ENCODE measurements at regions not wholly inside any gene's neighbourhood (a gene's known extent, or its start where the extent isn't known, plus 50 kb on each side); places are given as distances from the start of the nearest gene placed in this dataset.
"Not testable (repeated sequence)": the region's sequence is repeated elsewhere in the genome, so short reads cannot be mapped to it uniquely, and the experiment has no call there.

DNA sequence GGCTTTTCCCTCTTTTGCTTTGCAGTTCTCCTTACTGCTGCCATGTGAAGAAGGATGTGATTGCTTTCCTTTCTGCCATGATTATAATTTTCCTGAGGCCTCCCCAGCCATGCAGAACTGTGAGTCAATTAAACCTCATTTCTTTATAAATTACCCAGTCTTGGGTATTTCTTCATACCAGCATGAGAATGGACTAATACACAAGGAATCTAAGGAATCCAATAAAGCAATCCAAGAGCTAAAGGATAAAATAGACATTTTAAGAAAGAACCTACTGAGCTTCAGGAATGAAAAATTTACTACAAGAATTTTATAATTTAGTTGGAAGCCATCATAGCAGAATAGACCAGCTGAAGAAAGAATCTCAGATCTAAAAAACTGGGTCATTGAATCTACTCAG is 808.3 kb downstream of the SLITRK1 start:
- TF ChIP-seq EZH2 (IDR thresholded peaks at IDR 0.05); POLR2AphosphoS5 (IDR thresholded peaks at IDR 0.05; ENCODE audit: borderline replicate concordance, low read depth, low read length): not testable (repeated sequence)

Measured in SK-N-MC (cell line).